ENCODE measurements at regions not wholly inside any gene's neighbourhood (a gene's known extent, or its start where the extent isn't known, plus 50 kb on each side); places are given as distances from the start of the nearest gene placed in this dataset.
"Not testable (repeated sequence)": the region's sequence is repeated elsewhere in the genome, so short reads cannot be mapped to it uniquely, and the experiment has no call there.

DNA sequence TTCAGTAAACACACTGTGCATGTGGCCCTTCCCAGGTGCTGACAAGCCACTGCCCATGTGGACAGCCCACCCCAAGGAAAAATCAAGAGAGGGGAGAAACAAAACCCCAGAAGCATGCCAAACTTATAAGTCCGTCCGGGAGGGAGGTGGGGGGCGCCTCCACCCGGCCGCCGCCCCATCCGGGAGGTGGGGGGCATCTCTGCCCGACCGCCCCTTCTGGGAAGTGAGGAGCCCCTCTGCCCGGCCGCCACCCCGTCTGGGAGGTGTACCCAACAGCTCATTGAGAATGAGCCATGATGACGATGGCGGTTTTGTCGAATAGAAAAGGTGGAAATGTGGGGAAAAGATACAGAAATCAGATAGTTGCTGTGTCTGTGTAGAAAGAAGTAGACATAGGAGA, 53.8 kb upstream of the C2CD4B start:
- DNase-seq = no peak

GRCh38 chr15:62219799-62220198, 54.7 kb upstream of the C2CD4B start:
- no peak for DNase-seq

GRCh38 chr15:62223020-62223419, 57.9 kb upstream of the C2CD4B start:
- no peak for DNase-seq

- DNase-seq = no peak
Measured at GRCh38 chr15:62228604-62229003, 63.5 kb upstream of the C2CD4B start.

DNA sequence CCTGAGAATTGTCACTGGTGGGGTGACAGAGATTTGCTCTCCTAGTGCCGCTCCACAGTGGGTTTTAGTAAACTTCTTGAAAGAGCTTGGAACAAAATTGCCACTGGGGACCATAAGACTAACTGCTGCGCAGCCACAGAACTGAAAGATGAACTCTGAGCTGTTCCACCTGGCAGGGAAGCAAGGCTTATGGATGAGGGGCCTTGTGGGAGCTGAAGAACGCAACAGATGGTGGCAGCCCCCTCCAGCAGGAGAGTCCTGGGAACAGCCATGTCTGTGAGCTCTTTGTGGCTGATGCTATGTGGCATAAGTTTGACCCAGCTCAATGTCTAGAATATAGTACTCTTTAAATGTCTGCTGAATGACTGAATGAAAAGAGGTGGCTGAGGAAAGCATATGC, 66.8 kb upstream of the C2CD4B start:
- no peak for DNase-seq

GRCh38 chr15:62240121-62241096, 75.3 kb upstream of the C2CD4B start:
- no peak for DNase-seq

GRCh38 chr15:62241135-62241770, 76.2 kb upstream of the C2CD4B start:
- DNase-seq = no peak

- DNase-seq = no peak
Measured at GRCh38 chr15:62242999-62243398, 77.9 kb upstream of the C2CD4B start.

DNA sequence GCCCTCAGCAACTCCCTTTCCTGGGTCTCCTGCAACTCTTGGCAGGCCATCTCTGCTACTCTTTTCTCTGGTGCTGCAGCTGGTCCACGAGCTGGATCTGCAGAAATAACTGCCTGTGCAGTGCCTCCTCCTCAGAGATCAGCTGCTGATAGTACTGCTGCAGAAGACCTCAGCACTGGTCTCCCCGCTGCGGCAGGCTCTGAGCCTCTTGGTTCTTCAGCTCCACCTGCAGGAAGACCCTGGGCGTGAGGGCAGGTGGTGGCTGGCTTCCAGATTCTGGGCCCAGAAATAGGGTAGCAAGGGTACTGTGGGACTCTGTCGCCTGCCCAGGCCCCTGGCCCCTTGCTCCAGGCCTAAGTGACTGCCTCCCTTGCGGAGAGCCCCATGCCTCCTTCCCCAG, 79.7 kb upstream of the C2CD4B start:
- DNase-seq = no peak

DNA sequence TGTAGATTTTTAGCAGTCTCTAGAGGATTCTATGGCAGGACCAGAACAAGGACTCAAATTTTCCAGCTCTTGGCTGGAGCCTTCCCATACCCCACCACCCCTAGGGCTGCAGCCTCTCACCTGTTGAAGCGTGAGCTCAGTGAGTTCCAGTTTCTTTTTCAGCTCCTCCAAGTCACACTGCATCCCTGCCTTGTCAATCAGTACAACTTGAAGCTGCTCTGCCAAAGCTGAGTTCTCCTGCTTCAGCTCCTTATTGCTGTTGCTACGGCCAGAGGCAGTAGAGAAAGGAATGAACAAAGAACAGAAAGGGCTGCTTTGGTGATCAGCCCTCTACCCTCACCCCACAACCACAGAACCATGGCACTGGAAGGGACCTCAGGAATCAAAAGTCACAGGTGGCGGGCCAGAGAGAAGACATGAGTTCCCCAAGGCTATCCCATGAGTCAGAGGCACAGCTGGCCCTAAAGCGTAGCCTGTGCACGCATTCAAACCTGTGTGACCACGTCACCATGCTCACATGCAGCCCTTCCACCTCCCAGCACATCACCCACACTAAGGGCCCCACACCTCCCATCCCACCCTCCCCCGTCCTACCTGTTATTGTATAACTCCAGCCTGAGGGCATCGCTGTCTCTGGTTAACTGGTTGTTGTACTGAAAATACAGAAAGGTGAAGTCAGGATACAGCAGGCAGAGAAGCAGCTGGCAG, 83.3 kb upstream of the C2CD4B start:
- DNase-seq = no peak

DNA sequence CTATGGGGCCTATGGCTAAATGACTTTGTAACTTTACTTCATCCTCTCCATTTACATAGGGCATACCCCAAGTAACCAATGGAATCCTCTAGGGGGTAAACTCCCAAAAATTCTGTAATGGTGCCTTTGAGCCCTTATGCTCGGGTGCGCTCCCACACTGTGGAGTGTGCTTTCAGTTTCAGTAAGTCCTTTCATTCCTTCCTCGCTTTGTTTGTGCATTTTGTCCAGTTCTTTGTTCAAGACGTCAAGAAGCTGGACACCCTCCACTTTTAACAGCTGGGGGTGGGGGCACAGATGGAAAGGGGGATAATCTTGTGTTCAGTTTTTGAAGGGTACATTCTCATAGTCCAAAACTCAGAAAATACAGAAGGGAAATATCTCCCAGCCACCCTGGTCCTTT, 84.4 kb upstream of the C2CD4B start:
- peak; percentile 1 for DNase-seq

DNA sequence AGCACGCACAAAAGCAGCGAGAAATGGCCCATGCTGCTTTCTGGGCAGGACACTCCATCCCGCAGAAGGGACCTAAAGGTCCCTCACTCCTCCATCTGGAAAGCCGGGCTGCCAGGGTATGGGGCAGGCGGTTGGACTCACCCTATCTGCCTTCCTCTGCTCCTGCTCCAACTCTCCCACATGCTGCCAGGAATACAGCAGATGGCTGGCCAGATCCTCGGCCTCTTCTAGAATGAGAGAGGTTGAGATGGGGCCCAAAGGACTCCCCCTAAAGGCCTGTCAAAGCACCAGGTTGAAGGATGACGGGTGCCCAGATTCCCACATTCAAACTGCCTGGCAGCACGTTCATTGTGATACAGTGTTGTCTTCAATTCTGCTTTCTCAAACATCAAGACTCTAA, 85.1 kb upstream of the C2CD4B start:
- no peak for DNase-seq

DNA sequence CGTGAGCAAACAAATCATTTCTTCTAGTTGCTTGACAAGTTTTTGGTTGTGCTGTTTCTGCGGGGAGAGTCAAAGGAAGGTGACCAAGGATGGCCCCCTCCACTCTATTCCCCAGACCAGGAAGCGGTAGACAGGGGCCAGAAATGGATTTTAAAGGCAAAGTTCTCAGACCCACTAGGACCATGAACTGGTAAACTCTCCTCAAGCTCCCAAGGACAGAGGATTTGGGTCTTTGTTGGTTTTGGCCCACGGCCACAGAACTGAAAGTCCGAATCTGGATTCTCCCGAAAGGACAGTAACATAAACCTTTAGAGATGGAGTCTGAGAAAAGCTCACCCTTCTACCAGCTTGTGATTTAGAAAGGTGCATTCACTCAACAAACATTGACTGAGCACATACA, 85.9 kb upstream of the C2CD4B start:
- DNase-seq = no peak

DNA sequence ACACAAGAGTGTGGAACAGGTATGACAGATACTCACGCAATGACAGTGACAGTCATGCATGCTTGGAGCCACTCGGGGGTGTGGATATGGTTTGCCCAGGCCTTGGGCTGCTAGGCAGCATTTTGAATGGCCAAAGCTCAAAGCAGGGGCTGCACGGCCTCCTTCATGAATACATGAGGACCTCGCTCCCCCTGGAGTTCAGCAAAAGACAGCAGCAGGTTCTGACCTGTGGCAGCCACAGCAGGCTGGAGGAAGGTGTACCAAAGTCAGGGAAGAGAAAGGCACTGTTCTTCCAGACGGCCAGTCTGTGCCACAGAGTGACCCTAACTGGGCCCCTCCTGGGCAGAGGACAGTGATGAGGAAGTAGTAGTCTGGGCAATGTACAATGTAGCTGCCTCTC, 88.2 kb upstream of the C2CD4B start:
- DNase-seq = no peak

GRCh38 chr15:62254137-62254934, 89.3 kb upstream of the C2CD4B start:
- DNase-seq = no peak

- not testable (repeated sequence) for DNase-seq
Measured at GRCh38 chr15:62256430-62256829, 91.3 kb upstream of the C2CD4B start.

- peak; percentile 85 for DNase-seq
Measured at GRCh38 chr15:62257996-62258521, 93.0 kb upstream of the C2CD4B start.

- no peak for DNase-seq
Measured at GRCh38 chr15:62262305-62262941, 97.3 kb upstream of the C2CD4B start.

DNA sequence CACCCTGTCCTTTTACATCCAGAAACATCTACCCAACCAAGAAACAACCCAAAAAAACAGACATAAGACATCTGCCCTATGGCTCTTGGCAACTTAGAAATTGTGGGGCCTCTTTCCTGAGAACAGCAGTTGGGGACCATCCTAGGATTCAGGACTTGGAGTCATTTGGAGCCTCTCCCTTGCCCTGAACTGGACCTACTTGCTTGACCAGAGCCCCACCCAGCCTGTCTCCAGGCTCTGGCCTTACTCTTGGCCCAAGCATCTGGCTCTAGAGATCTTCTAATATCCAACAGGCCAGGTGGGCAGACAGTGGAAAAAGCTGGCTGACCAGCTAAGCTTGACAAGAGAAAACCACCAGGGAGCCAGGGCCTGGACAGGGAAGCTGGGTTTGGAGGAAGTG, 99.1 kb upstream of the C2CD4B start:
- DNase-seq = no peak

DNA sequence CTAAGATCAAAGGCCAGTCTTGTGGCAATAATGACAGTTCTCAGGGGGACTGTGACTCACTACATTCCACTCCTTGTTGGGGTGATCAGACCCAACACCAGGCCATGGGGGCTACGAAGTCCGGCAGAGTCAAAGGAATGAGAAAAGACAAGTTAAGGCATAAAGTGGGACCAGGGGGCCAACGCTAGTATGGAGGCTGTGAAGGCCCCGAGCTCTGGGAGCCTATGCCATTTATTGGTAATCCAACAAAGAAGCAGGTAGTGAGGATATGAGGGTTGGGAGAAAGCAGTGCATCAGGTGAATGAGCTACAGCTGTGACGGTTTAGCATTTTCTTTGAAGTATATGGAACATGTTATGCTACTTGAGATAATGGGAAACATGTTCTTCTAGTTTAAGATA, 104.4 kb upstream of the C2CD4B start:
- no peak for DNase-seq

- DNase-seq = no peak
Measured at GRCh38 chr15:62270216-62270921, 105.3 kb upstream of the C2CD4B start.

Measured in NCI-H2227 treated with DMSO at 0.1 percent for 48 hours (cell line).